ENCODE measurements at regions not wholly inside any gene's neighbourhood (a gene's known extent, or its start where the extent isn't known, plus 50 kb on each side); places are given as distances from the start of the nearest gene placed in this dataset.

- no peak for DNase-seq
Observed at GRCh38 chr4:119744580-119744979, 116.0 kb upstream of the PDE5A start.

GRCh38 chr4:119743644-119744043 lies 115.0 kb upstream of the PDE5A start:
- DNase-seq, result no peak

GRCh38 chr4:119739796-119740195 lies 111.2 kb upstream of the PDE5A start:
- DNase-seq, result no peak

- no peak for DNase-seq
Observed at GRCh38 chr4:119738901-119739300, 110.3 kb upstream of the PDE5A start.

- DNase-seq, result no peak
Observed at GRCh38 chr4:119736559-119736958, 108.0 kb upstream of the PDE5A start.

GRCh38 chr4:119735165-119735651 lies 106.6 kb upstream of the PDE5A start:
- DNase-seq, result no peak

GRCh38 chr4:119733431-119733830 lies 104.8 kb upstream of the PDE5A start:
- DNase-seq, result no peak

GRCh38 chr4:119731778-119732177 lies 103.2 kb upstream of the PDE5A start:
- no peak for DNase-seq

- no peak for DNase-seq
Observed at GRCh38 chr4:119731146-119731742, 102.6 kb upstream of the PDE5A start.

GRCh38 chr4:119730671-119730950 lies 102.0 kb upstream of the PDE5A start:
- DNase-seq, result no peak

- DNase-seq, result no peak
Observed at GRCh38 chr4:119729835-119730670, 101.4 kb upstream of the PDE5A start.

- DNase-seq, result no peak
Observed at GRCh38 chr4:119728692-119729593, 100.3 kb upstream of the PDE5A start.

- no peak for DNase-seq
Observed at GRCh38 chr4:119728185-119728584, 99.6 kb upstream of the PDE5A start.

- DNase-seq, result no peak
Observed at GRCh38 chr4:119726505-119726904, 97.9 kb upstream of the PDE5A start.

GRCh38 chr4:119725688-119726330 lies 97.2 kb upstream of the PDE5A start:
- DNase-seq, result no peak

- DNase-seq, result no peak
Observed at GRCh38 chr4:119725011-119725410, 96.4 kb upstream of the PDE5A start.

- DNase-seq, result no peak
Observed at GRCh38 chr4:119722670-119723069, 94.1 kb upstream of the PDE5A start.

GRCh38 chr4:119721878-119722277 lies 93.3 kb upstream of the PDE5A start:
- DNase-seq, result no peak

GRCh38 chr4:119715490-119716445 lies 87.2 kb upstream of the PDE5A start:
- DNase-seq, result no peak

- DNase-seq, result no peak
Observed at GRCh38 chr4:119709418-119709817, 80.8 kb upstream of the PDE5A start.

- no peak for DNase-seq
Observed at GRCh38 chr4:119707336-119707735, 78.7 kb upstream of the PDE5A start.

- DNase-seq, result no peak
Observed at GRCh38 chr4:119706804-119707203, 78.2 kb upstream of the PDE5A start.
